CD14-positive monocyte (primary cell): ENCODE measurements at regions not wholly inside any gene's neighbourhood (a gene's known extent, or its start where the extent isn't known, plus 50 kb on each side); places are given as distances from the start of the nearest gene placed in this dataset.
A peak's percentile ranks its signal among the peaks of the same experiment; 100 is the strongest.

Experiments used
- DNase-seq, 3 donors: peaks; one replicate each; pipeline ENCODE4 v3.0.0-alpha.2; 2011 to 2022
- H2AFZ ChIP-seq: 2 replicates; pipeline ENCODE4 v1.6.0; 2012; ENCODE audit warnings: mild to moderate bottlenecking, low read depth, low read length, inconsistent platforms; ENCODE audit not compliant: insufficient read depth, poor library complexity, severe bottlenecking
- H3K27ac ChIP-seq, 2 donors: 1 replicate in 1 of 2; 2 replicates in 1 of 2; pipeline ENCODE4 v1.5.1; 2012 to 2013; ENCODE audit warnings: low read length in 2 of 2, control low read depth in 1 of 2, inconsistent platforms in 1 of 2, low read depth in 1 of 2, mild to moderate bottlenecking in 1 of 2
- H3K27me3 ChIP-seq, 2 donors: one replicate each; pipeline versions ENCODE4 v1.6.0 to v1.6.1; 2011 to 2013; ENCODE audit warnings: low read length in 2 of 2; ENCODE audit not compliant: control insufficient read depth in 2 of 2, insufficient read depth in 2 of 2
- H3K36me3 ChIP-seq, 2 donors: replicated peaks in 1 of 2; 1 replicate in 1 of 2; 2 replicates in 1 of 2; pipeline versions ENCODE4 v1.5.1 to v1.6.1; 2012 to 2013; ENCODE audit warnings: low read length in 2 of 2, control low read depth in 1 of 2, inconsistent platforms in 1 of 2, mild to moderate bottlenecking in 1 of 2; ENCODE audit not compliant: insufficient read depth in 2 of 2, control insufficient read depth in 1 of 2
- H3K4me1 ChIP-seq, 2 donors: 1 replicate in 1 of 2; 2 replicates in 1 of 2; pipeline versions ENCODE4 v1.5.1 to v1.6.1; 2012 to 2013; ENCODE audit warnings: low read length in 2 of 2, control low read depth in 1 of 2, inconsistent platforms in 1 of 2, mild to moderate bottlenecking in 1 of 2, moderate library complexity in 1 of 2; ENCODE audit not compliant: insufficient read depth in 2 of 2, control insufficient read depth in 1 of 2
- H3K4me2 ChIP-seq: replicated peaks from 2 replicates; pipeline ENCODE3; 2012; ENCODE audit warnings: low read length, moderate library complexity, mild to moderate bottlenecking; ENCODE audit not compliant: poor library complexity, severe bottlenecking; ENCODE audit errors: extremely low read depth
- H3K4me3 ChIP-seq, 3 experiments: fragments of 200-600 bp in 1 of 3; sonication (generic) in 1 of 3; replicated peaks in 1 of 3; 1 replicate in 2 of 3; 2 replicates in 1 of 3; pipeline ENCODE4 v1.5.1; 2011 to 2013; ENCODE audit warnings: low read length in 3 of 3, mild to moderate bottlenecking in 3 of 3, control low read depth in 2 of 3, low read depth in 2 of 3, inconsistent platforms in 1 of 3, moderate library complexity in 1 of 3
- H3K79me2 ChIP-seq: 2 replicates; pipeline ENCODE4 v1.6.0; 2012; ENCODE audit warnings: mild to moderate bottlenecking, control low read depth, inconsistent platforms, low read length, moderate library complexity; ENCODE audit not compliant: insufficient read depth
- H3K9ac ChIP-seq: 2 replicates; pipeline ENCODE4 v1.6.0; 2017; ENCODE audit warnings: low read length, mild to moderate bottlenecking; ENCODE audit not compliant: insufficient read depth, poor library complexity, severe bottlenecking
- H3K9me3 ChIP-seq, 2 donors: replicated peaks in 1 of 2; 1 replicate in 1 of 2; 2 replicates in 1 of 2; pipeline versions ENCODE4 v1.5.1 to v1.6.1; 2012 to 2013; ENCODE audit warnings: low read length in 2 of 2, control low read depth in 1 of 2; ENCODE audit not compliant: control insufficient read depth in 1 of 2, insufficient read depth in 1 of 2
- H4K20me1 ChIP-seq: 2 replicates; pipeline ENCODE4 v1.6.0; 2012; ENCODE audit warnings: mild to moderate bottlenecking, low read length, control low read depth, moderate library complexity; ENCODE audit not compliant: insufficient read depth
- H3K27ac Mint-ChIP-seq, 7 donors: one replicate each; pipeline ENCODE4 v1.8.0; 2020; ENCODE audit warnings: mild to moderate bottlenecking in 7 of 7, mixed read lengths in 7 of 7, moderate library complexity in 6 of 7, inconsistent platforms in 2 of 7
- H3K27me3 Mint-ChIP-seq, 3 donors: one replicate each; pipeline ENCODE4 v1.8.0; 2021 to 2022; ENCODE audit warnings: low read depth in 3 of 3, mild to moderate bottlenecking in 3 of 3, mixed read lengths in 3 of 3, moderate library complexity in 3 of 3, inconsistent platforms in 1 of 3
- H3K36me3 Mint-ChIP-seq, 2 donors: one replicate each; pipeline ENCODE4 v1.8.0; 2020; ENCODE audit warnings: mixed read lengths in 2 of 2, inconsistent platforms in 1 of 2, mild to moderate bottlenecking in 1 of 2
- H3K4me1 Mint-ChIP-seq: one replicate; pipeline ENCODE4 v1.8.0; 2020; ENCODE audit warnings: mild to moderate bottlenecking, mixed read lengths
- H3K4me3 Mint-ChIP-seq, 2 donors: one replicate each; pipeline ENCODE4 v1.8.0; 2020; ENCODE audit warnings: mild to moderate bottlenecking in 2 of 2, mixed read lengths in 2 of 2, moderate library complexity in 1 of 2
- H3K9me3 Mint-ChIP-seq, 7 donors: one replicate each; pipeline ENCODE4 v1.8.0; 2020 to 2022; ENCODE audit warnings: mixed read lengths in 7 of 7, mild to moderate bottlenecking in 6 of 7, moderate library complexity in 6 of 7, inconsistent platforms in 2 of 7
- WGBS: methylation state at CpG from one replicate; pipeline ENCODE4 v1.1.5; 2013; ENCODE audit warnings: missing lambda C conversion rate; ENCODE audit not compliant: insufficient coverage; 5-methylcytosine and 5-hydroxymethylcytosine counted together
- intact Hi-C, 2 donors: fragments of 100-400 bp; cut with micrococcal nuclease; formaldehyde crosslinking; loops; one replicate each; pipeline versions ENCODE4 v1.15.0 to v1.15.1; 2023
- TF ChIP-seq, protein P1 (sequence below): fragments of 200-600 bp; IDR thresholded peaks from one replicate; pipeline ENCODE4 v1.8.0; 2022; ENCODE audit warnings: antibody characterized with exemption, mild to moderate bottlenecking

DNA sequence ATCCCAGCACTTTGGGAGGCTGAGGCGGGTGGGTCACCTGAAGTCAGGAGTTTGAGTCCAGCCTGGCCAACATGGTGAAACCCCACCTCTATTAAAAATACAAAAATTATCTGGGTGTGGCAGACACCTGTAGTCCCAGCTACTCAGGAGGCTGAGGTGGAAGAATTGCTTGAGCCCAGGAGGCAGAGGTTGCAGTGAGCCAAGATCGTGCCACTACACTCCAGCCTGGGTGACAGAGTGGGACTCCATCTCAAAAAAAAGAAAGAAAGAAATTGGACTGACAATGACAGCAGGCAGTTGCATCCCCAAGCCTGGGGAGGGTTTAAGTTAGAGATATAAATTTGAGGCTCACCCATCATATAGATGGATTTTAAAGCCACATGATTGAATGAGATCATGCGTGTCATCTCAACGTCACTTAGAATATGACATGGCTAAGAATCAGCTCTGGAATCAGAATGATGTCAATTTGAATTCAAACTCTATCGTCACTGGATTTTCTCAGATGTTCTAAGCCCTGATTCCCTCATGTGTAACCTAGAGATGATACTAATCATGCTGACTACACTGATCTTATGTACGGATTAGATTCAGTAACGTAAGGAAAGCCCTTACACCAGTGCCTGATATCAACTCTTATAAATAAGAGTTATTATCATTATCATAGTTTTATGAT is 534.0 kb upstream of the JARID2 start:
- H3K4me3 Mint-ChIP-seq: no peak overlapping the region
- Histone ChIP-seq H3K9ac (peak overlapping the region; percentile 53), H4K20me1 (no peaks in the 10 kb centered on the region), H3K36me3 (no peaks in the 10 kb centered on the region), H3K9me3 (no peaks in the 10 kb centered on the region), H3K27me3 (no peaks in the 10 kb centered on the region), H3K27ac (peak overlapping the region; percentile 31 to 90), H2AFZ (no peak overlapping the region), H3K4me2 (no peak overlapping the region), H3K4me1 (peaks cover 44 to 49% of the 10 kb centered on the region in 2 donors), H3K4me3 (no peak overlapping the region), H3K79me2 (no peaks in the 10 kb centered on the region)
- H3K36me3 Mint-ChIP-seq: peaks cover 6 to 10% of the 10 kb centered on the region in 2 donors
- WGBS: 97% methylated on average over 3 of the region's 7 CpGs
- intact Hi-C loops: loop anchor here in 1 of 2 donors (10.0 kb wide), 1 partner anchor 437 kb away; no protein-coding TSS in a partner anchor
- no peak for DNase-seq
- H3K27ac Mint-ChIP-seq: peak overlapping the region; percentile 89 to 99 (median 97)
- H3K4me1 Mint-ChIP-seq: peaks cover 72% of the 10 kb centered on the region
- TF ChIP-seq, protein P1, sequence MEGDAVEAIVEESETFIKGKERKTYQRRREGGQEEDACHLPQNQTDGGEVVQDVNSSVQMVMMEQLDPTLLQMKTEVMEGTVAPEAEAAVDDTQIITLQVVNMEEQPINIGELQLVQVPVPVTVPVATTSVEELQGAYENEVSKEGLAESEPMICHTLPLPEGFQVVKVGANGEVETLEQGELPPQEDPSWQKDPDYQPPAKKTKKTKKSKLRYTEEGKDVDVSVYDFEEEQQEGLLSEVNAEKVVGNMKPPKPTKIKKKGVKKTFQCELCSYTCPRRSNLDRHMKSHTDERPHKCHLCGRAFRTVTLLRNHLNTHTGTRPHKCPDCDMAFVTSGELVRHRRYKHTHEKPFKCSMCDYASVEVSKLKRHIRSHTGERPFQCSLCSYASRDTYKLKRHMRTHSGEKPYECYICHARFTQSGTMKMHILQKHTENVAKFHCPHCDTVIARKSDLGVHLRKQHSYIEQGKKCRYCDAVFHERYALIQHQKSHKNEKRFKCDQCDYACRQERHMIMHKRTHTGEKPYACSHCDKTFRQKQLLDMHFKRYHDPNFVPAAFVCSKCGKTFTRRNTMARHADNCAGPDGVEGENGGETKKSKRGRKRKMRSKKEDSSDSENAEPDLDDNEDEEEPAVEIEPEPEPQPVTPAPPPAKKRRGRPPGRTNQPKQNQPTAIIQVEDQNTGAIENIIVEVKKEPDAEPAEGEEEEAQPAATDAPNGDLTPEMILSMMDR: no peak
- H3K9me3 Mint-ChIP-seq: peaks cover 0 to 5% (median 2%) of the 10 kb centered on the region in 7 donors
- H3K27me3 Mint-ChIP-seq: peaks cover 0 to 5% (median 4%) of the 10 kb centered on the region in 3 donors

- no peaks in the 10 kb centered on the region for H4K20me1 ChIP-seq
- H3K79me2 ChIP-seq: no peaks in the 10 kb centered on the region
- no peaks in the 10 kb centered on the region for H3K9me3 ChIP-seq
- H3K9me3 Mint-ChIP-seq: peaks cover 0 to 5% (median 1%) of the 10 kb centered on the region in 7 donors
- no peaks in the 10 kb centered on the region for H3K36me3 ChIP-seq
- no peak overlapping the region for H3K4me3 ChIP-seq
- peak overlapping the region; percentile 5 to 92 (median 70) for H3K27ac Mint-ChIP-seq
- H3K27ac ChIP-seq: peak overlapping the region in 1 of 2 donors; percentile 90
- 87% methylated on average over 7 of the region's 15 CpGs for WGBS
- H3K9ac ChIP-seq: no peak overlapping the region
- H2AFZ ChIP-seq: no peak overlapping the region
- peaks cover 0 to 4% (median 3%) of the 10 kb centered on the region in 3 donors for H3K27me3 Mint-ChIP-seq
- H3K4me1 Mint-ChIP-seq: peaks cover 69% of the 10 kb centered on the region
- H3K4me3 Mint-ChIP-seq: no peak overlapping the region
- peaks cover 6 to 10% of the 10 kb centered on the region in 2 donors for H3K36me3 Mint-ChIP-seq
- H3K4me2 ChIP-seq: no peak overlapping the region
- H3K27me3 ChIP-seq: no peaks in the 10 kb centered on the region
- TF ChIP-seq, protein P1: no peak
- intact Hi-C loops: loop anchor here in 1 of 2 donors (10.0 kb wide), 1 partner anchor 438 kb away; no protein-coding TSS in a partner anchor
- peak; percentile 75 to 89 (median 77) for DNase-seq
- H3K4me1 ChIP-seq: peaks cover 42 to 50% of the 10 kb centered on the region in 2 donors
Observed at GRCh38 chr6:14713008-14713960, 532.6 kb upstream of the JARID2 start.
